Posterior cingulate gyrus (tissue), 11 donors: ENCODE measurements at regions not wholly inside any gene's neighbourhood (a gene's known extent, or its start where the extent isn't known, plus 50 kb on each side); places are given as distances from the start of the nearest gene placed in this dataset.
"Not testable (repeated sequence)": the region's sequence is repeated elsewhere in the genome, so short reads cannot be mapped to it uniquely, and the experiment has no call there.

Source experiments
- DNase-seq, 10 donors: peaks; one replicate each; pipeline versions ENCODE4 v3.0.0 to v3.0.0-alpha.2; 2020 to 2021; ENCODE audit warnings: mixed read lengths in 3 of 10
- intact Hi-C: fragments of 100-400 bp; cut with DNase I; formaldehyde crosslinking; loops from one replicate; pipeline ENCODE4 v1.15.1; 2023

GRCh38 chr5:56733580-56733979 is 81.8 kb upstream of the MAP3K1 start:
- intact Hi-C loops = no loop called here
- no peak for DNase-seq

GRCh38 chr5:56732121-56732520 is 83.2 kb upstream of the MAP3K1 start:
- DNase-seq = no peak
- intact Hi-C loops = no loop called here

- intact Hi-C loops, DNase-seq: not testable (repeated sequence)
Observed at GRCh38 chr5:56731473-56731872, 83.9 kb upstream of the MAP3K1 start.

- intact Hi-C loops = no loop called here
- no peak for DNase-seq
Observed at GRCh38 chr5:56729488-56729887, 85.9 kb upstream of the MAP3K1 start.

GRCh38 chr5:56725711-56726411 is 89.5 kb upstream of the MAP3K1 start:
- intact Hi-C loops = no loop called here
- DNase-seq = no peak

GRCh38 chr5:56724857-56725256 is 90.5 kb upstream of the MAP3K1 start:
- DNase-seq, intact Hi-C loops: not testable (repeated sequence)

GRCh38 chr5:56722317-56722716 is 93.0 kb upstream of the MAP3K1 start:
- intact Hi-C loops = no loop called here
- no peak for DNase-seq

GRCh38 chr5:56717253-56717987 is 97.9 kb upstream of the MAP3K1 start:
- intact Hi-C loops = no loop called here
- DNase-seq = no peak

GRCh38 chr5:56715986-56716385 is 99.4 kb upstream of the MAP3K1 start:
- intact Hi-C loops = no loop called here

GRCh38 chr5:56712895-56713591 is 102.3 kb upstream of the MAP3K1 start:
- no peak for DNase-seq
- intact Hi-C loops = no loop called here

More at GRCh38 chr5:56715986-56716385, 99.4 kb upstream of the MAP3K1 start:
- DNase-seq = no peak

- intact Hi-C loops = no loop called here
- DNase-seq = no peak
Observed at GRCh38 chr5:56710826-56711590, 104.3 kb upstream of the MAP3K1 start.

- no peak for DNase-seq
- intact Hi-C loops = no loop called here
Observed at GRCh38 chr5:56706504-56706903, 108.8 kb upstream of the MAP3K1 start.

GRCh38 chr5:56705217-56705616 is 110.1 kb upstream of the MAP3K1 start:
- intact Hi-C loops = no loop called here
- DNase-seq = no peak

- no peak for DNase-seq
- intact Hi-C loops = no loop called here
Observed at GRCh38 chr5:56703952-56704351, 111.4 kb upstream of the MAP3K1 start.

- DNase-seq = no peak
- intact Hi-C loops = no loop called here
Observed at GRCh38 chr5:56700711-56701110, 114.6 kb upstream of the MAP3K1 start.

- intact Hi-C loops = no loop called here
- no peak for DNase-seq
Observed at GRCh38 chr5:56699538-56699937, 115.8 kb upstream of the MAP3K1 start.

- intact Hi-C loops = no loop called here
Observed at GRCh38 chr5:56698463-56699381, 116.6 kb upstream of the MAP3K1 start.

GRCh38 chr5:56696900-56697299 is 118.4 kb upstream of the MAP3K1 start:
- intact Hi-C loops = no loop called here
- DNase-seq = no peak

More at GRCh38 chr5:56698463-56699381, 116.6 kb upstream of the MAP3K1 start:
- peak in 7 of 10 donors; percentile 24 to 90 (median 42) for DNase-seq

GRCh38 chr5:56693220-56693579 is 122.1 kb upstream of the MAP3K1 start:
- DNase-seq = no peak
- intact Hi-C loops = no loop called here
